ENCODE measurements at regions not wholly inside any gene's neighbourhood (a gene's known extent, or its start where the extent isn't known, plus 50 kb on each side); places are given as distances from the start of the nearest gene placed in this dataset.
A peak's percentile ranks its signal among the peaks of the same experiment; 100 is the strongest.

- DNase-seq: no peak
Measured at GRCh38 chr10:55491712-55492111, 690.7 kb upstream of the PCDH15 start.

DNA sequence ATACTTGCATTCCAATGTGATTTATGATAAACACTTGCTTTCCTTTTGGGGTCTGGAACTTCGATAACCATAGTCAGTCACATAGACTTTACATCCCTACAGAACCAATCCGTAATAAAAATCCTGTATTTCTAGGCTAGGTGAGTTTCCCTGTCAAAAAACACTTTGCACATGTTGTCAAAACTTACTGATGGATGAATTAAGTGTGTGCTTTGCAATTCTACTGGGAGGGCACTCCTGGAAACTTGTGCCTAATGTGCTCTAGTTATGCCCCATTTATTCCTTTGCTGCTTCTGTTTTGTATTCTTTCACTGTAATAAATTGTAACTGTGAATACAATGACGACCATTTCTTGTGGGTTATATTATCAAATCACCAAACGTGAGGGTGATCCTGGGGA lies 684.8 kb upstream of the PCDH15 start:
- no peak for DNase-seq

DNA sequence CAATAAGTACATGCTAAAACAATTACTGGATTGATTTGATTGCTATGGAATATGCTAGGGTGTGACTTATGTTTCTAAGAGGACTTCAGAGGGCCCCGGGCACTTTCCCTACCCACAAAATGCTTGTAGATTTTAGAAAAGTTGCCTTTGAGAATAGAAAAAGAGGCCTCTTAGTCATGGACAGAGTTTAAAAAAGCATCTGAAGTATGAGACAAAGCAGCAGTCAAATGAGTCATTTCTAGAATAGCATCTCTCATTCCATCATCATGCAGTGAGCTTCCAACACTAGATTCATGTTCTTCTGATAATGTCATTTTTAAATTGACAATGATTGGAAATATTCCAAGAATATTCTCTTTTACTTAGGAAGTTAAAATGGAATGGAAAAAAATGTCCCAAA lies 675.1 kb upstream of the PCDH15 start:
- peak; percentile 38 for DNase-seq

GRCh38 chr10:55474258-55474657 lies 673.2 kb upstream of the PCDH15 start:
- no peak for DNase-seq

GRCh38 chr10:55470840-55471239 lies 669.8 kb upstream of the PCDH15 start:
- no peak for DNase-seq

GRCh38 chr10:55466806-55467504 lies 665.9 kb upstream of the PCDH15 start:
- DNase-seq: no peak

GRCh38 chr10:55464083-55464482 lies 663.1 kb upstream of the PCDH15 start:
- DNase-seq: no peak

GRCh38 chr10:55460008-55460407 lies 659.0 kb upstream of the PCDH15 start:
- DNase-seq: no peak

DNA sequence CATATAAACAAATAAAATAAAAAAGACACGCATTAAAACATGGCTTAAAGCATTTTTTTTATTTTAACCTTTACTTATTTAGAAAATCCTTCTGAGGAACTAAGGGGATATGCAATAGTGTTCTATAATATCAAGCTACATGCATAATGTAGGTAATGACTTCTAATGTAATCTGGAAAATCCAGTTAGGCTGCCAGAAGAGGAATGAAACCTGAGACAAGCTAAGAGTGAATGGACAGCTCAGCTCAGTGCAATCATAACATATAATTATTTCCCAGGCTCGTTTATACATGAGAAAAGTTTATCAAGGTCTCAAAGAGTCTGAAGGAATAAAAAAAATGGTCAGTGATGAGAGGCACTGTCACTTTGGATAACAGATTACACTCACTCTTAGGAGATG lies 649.0 kb upstream of the PCDH15 start:
- no peak for DNase-seq

- DNase-seq: no peak
Measured at GRCh38 chr10:55446441-55447002, 645.5 kb upstream of the PCDH15 start.

- no peak for DNase-seq
Measured at GRCh38 chr10:55441777-55442176, 640.7 kb upstream of the PCDH15 start.

- no peak for DNase-seq
Measured at GRCh38 chr10:55426138-55426537, 625.1 kb upstream of the PCDH15 start.

- no peak for DNase-seq
Measured at GRCh38 chr10:55410415-55410885, 609.4 kb upstream of the PCDH15 start.

DNA sequence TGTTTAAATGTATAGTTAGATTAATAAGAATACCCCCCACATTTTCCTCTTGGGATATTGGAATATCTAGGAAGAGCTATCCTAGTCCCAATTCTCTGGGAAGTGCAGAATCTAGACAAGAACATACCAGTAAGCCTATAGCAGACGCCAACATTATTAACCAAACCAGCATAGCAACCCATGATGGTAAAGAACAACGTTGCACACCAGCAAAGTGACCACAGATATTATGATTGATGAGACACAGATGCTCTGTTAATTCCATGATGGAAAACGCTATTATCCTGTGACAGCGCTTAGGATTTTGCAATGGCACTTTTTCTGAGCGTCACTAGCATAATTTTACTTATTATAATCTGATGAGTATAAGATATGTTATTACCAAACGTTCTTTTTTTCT lies 603.1 kb upstream of the PCDH15 start:
- no peak for DNase-seq

GRCh38 chr10:55400075-55400849 lies 599.2 kb upstream of the PCDH15 start:
- DNase-seq: no peak

GRCh38 chr10:55398497-55398882 lies 597.5 kb upstream of the PCDH15 start:
- no peak for DNase-seq

- no peak for DNase-seq
Measured at GRCh38 chr10:55397777-55398496, 596.9 kb upstream of the PCDH15 start.

GRCh38 chr10:55378196-55378595 lies 577.2 kb upstream of the PCDH15 start:
- no peak for DNase-seq

DNA sequence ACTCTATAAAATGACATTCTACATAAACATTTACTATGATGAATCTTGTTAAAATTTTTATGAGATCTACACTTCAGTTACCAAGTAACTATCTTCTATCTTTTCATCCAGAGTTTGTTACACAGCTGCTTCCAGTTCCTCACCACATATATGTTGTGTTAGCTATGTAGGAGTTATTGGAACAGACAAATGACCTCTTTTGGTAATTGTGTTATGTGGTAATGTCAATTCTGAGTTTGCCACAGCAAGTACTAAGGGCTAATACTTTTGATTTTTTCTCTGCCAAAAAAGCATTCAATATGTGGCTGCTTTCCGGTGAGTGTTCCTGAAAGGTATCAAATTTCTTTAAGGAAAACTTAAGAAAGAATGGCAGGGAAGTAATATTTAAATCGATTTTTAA lies 573.9 kb upstream of the PCDH15 start:
- DNase-seq: no peak

DNA sequence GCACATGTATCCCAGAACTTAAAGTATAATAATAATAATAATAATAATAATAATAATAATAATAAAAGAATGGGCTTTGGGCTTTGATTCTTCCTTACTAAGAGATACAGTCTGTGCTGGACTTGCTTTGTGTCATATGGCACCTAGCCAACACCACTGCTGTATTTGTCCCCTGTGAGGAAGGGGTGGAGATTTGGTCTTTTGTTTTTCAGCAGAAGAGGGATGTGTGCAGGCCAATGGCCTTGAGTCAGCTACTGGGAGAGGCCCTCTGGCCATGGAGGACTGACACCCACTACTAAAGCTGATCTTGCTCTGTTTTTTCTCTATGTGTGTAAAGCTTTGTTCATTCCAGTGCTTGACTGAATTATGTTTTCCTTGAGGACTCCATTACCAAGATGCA lies 573.0 kb upstream of the PCDH15 start:
- DNase-seq: no peak

DNA sequence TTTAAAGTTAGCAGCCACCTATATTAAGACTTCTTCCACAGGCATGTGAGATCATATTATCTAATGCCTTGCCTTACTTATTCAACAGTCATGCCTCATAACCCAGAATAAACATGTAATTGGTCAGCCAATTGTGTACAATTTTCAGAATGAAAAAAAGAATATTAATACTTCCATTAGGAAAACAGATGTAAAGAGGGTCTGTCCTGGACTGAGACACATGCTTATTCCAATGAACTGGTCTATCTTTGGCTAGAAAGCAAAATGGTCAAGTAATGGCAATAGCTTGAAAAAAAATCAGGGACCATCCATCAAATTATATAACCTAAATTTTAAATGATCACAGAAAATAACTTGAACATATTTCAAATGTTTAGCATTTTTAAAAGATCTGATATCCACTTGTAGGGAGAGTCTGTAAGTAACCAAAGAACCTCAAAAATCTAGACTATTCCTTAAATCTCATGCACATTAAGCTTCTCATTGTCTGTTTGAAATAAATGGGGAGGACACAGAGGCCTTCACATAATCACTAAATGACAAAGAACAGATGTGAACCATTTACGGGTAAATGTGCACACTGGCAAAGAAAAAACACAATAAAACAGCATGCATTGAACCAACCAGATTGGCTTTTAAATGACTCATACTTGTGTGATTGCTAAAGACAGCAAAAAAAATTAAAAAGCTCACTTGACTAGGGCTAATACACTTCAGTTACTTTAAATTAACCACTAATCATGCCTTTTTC lies 568.8 kb upstream of the PCDH15 start:
- DNase-seq: no peak

GRCh38 chr10:55368467-55368866 lies 567.4 kb upstream of the PCDH15 start:
- no peak for DNase-seq

GRCh38 chr10:55367555-55367954 lies 566.5 kb upstream of the PCDH15 start:
- DNase-seq: no peak
